ENCODE measurements at regions not wholly inside any gene's neighbourhood (a gene's known extent, or its start where the extent isn't known, plus 50 kb on each side); places are given as distances from the start of the nearest gene placed in this dataset.

DNA sequence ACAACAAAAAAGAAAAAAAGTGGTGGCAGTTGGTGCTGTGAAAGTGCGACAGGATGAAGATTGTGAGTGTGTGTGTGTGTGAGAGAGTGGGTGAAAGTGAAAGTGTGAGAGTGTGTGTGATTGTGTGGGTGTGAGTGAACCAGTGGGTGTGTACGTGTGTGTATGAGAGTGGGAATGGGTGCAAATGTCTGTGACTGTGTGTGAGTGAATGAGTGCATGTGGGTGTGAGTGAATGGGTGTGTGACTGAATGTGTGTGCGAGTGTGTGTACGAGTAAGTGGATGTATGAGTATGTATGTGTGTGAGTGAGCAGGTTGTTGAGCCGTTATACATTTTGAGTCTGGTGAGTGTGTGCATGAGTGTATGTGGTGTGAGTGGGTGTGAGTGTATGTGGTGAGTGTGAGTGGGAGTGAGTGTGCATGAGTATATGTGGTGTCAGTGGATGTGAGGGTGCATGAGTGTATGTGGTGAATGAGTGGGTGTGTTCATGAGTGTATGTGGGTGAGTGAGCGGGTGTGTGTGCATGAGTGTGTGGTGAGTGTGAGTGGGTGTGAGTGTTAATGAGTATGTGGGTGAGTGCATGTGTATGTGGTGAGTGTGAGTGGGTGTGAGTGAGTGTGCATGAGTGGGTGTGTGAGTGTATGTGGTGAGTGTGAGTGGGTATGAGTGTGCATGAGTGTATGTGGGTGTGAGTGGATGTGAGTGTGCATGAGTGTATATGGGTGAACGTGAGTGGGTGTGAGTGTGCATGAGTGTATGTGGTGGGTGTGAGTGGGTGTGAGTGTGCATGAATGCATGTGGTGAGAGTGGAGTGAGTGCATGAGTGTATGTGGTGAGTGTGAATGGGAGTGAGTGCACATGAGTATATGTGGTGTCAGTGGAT is 69.3 kb upstream of the HPCAL1 start (continued):
- TF ChIP-seq RBM14 (IDR thresholded peaks at IDR 0.05; ENCODE audit: borderline replicate concordance, insufficient read depth, low read depth, low read length): no peak
- TF ChIP-seq MYNN (IDR thresholded peaks at IDR 0.05): peak; percentile 82; the same call in 1 of the 2 replicates
- TF ChIP-seq MYNN (CRISPR knock-in tag; IDR thresholded peaks at IDR 0.05): no peak
- no peak; a peak in 1 of 4 replicates for TF ChIP-seq HDAC1 (IDR thresholded peaks at IDR 0.05)
- TF ChIP-seq, protein P1, sequence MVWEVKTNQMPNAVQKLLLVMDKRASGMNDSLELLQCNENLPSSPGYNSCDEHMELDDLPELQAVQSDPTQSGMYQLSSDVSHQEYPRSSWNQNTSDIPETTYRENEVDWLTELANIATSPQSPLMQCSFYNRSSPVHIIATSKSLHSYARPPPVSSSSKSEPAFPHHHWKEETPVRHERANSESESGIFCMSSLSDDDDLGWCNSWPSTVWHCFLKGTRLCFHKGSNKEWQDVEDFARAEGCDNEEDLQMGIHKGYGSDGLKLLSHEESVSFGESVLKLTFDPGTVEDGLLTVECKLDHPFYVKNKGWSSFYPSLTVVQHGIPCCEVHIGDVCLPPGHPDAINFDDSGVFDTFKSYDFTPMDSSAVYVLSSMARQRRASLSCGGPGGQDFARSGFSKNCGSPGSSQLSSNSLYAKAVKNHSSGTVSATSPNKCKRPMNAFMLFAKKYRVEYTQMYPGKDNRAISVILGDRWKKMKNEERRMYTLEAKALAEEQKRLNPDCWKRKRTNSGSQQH (CRISPR knock-in tag; IDR thresholded peaks at IDR 0.05): 0 out of 2 replicates have a peak, but pooled peaks have one; percentile 8
- TF ChIP-seq, protein P2, sequence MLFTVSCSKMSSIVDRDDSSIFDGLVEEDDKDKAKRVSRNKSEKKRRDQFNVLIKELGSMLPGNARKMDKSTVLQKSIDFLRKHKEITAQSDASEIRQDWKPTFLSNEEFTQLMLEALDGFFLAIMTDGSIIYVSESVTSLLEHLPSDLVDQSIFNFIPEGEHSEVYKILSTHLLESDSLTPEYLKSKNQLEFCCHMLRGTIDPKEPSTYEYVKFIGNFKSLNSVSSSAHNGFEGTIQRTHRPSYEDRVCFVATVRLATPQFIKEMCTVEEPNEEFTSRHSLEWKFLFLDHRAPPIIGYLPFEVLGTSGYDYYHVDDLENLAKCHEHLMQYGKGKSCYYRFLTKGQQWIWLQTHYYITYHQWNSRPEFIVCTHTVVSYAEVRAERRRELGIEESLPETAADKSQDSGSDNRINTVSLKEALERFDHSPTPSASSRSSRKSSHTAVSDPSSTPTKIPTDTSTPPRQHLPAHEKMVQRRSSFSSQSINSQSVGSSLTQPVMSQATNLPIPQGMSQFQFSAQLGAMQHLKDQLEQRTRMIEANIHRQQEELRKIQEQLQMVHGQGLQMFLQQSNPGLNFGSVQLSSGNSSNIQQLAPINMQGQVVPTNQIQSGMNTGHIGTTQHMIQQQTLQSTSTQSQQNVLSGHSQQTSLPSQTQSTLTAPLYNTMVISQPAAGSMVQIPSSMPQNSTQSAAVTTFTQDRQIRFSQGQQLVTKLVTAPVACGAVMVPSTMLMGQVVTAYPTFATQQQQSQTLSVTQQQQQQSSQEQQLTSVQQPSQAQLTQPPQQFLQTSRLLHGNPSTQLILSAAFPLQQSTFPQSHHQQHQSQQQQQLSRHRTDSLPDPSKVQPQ (CRISPR knock-in tag; IDR thresholded peaks at IDR 0.05; ENCODE audit: borderline replicate concordance): no peak
- TF ChIP-seq, protein P3, sequence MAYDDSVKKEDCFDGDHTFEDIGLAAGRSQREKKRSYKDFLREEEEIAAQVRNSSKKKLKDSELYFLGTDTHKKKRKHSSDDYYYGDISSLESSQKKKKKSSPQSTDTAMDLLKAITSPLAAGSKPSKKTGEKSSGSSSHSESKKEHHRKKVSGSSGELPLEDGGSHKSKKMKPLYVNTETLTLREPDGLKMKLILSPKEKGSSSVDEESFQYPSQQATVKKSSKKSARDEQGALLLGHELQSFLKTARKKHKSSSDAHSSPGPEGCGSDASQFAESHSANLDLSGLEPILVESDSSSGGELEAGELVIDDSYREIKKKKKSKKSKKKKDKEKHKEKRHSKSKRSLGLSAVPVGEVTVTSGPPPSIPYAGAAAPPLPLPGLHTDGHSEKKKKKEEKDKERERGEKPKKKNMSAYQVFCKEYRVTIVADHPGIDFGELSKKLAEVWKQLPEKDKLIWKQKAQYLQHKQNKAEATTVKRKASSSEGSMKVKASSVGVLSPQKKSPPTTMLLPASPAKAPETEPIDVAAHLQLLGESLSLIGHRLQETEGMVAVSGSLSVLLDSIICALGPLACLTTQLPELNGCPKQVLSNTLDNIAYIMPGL (CRISPR knock-in tag; IDR thresholded peaks at IDR 0.05): no peak
- TF ChIP-seq PHF21A (IDR thresholded peaks at IDR 0.05; ENCODE audit: borderline replicate concordance, low read depth): no peak
- peak; percentile 64 for TF ChIP-seq EGR1 (conservative IDR thresholded peaks at IDR 0.05)

Data from K562 (cell line).